Left lobe of liver (tissue), 2 donors: ENCODE measurements at regions not wholly inside any gene's neighbourhood (a gene's known extent, or its start where the extent isn't known, plus 50 kb on each side); places are given as distances from the start of the nearest gene placed in this dataset.
A peak's percentile ranks its signal among the peaks of the same experiment; 100 is the strongest.
"Not testable (repeated sequence)": the region's sequence is repeated elsewhere in the genome, so short reads cannot be mapped to it uniquely, and the experiment has no call there.

Experiments used
- ATAC-seq: fragments of 200-7000 bp; cut with Tn5 transposase; one replicate; pipeline ENCODE4 v1.9.1; 2020; ENCODE audit warnings: mild to moderate bottlenecking, moderate library complexity
- DNase-seq: peaks from one replicate; pipeline ENCODE4 v3.0.0-alpha.2; 2020; ENCODE audit warnings: low spot score
- donor health status: DM: no; HTN: no; CAD: no; lungs with moderate emphysema.
- donor health status: DM: no; HTN: yes; CAD: no.

DNA sequence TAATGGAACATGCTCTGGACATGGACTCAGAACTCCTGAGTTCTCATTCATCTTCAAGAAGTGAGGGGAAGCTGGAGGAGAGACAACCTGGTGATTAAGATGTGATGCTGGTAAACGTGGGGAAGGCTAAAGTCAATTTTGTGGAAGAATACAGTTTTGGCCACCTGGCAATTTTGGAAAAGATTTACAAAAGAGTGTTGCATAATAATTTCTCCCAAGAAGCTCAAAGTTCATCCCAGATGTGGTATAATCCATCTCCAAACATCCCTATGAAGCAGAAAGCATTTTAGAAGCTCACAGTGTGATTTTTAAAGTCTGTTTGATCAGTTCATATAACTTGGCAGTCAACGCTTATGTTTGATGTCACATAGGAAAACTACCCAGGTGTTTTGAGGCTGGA lies 208.7 kb downstream of the LMX1A start:
- no peak for DNase-seq
- ATAC-seq, result no peak

DNA sequence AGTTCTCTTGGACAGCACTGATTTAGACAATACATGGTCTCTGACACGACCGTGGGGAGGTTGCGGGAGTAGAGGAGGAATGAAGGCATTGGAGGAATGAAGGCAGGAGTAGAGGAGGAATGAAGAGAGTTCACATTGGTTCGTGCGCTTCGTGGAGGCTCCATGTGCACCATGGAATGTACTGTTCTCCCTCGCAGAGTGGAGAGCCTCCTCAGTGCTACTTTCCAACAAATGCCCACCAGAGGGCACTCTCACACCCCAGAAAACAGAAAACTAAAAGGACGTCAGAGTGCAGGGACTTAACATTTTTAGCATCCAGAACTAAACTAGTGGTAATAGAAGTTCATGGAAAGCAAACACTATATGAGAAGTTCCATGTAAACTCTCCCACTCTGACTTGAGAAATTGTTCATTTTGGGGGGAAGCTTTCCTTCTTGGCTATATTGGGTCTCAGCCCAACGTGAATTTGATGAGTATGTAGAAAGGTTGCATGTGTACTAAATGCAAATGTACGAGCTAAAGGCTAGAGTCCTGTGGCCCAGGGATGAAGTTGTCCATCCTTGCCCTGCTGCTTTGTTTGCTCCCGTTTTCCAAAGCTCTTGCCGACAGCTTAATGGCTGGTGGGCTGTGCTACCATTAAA lies 211.6 kb downstream of the LMX1A start:
- ATAC-seq, result peak; percentile 99
- DNase-seq, result peak; percentile 69

DNA sequence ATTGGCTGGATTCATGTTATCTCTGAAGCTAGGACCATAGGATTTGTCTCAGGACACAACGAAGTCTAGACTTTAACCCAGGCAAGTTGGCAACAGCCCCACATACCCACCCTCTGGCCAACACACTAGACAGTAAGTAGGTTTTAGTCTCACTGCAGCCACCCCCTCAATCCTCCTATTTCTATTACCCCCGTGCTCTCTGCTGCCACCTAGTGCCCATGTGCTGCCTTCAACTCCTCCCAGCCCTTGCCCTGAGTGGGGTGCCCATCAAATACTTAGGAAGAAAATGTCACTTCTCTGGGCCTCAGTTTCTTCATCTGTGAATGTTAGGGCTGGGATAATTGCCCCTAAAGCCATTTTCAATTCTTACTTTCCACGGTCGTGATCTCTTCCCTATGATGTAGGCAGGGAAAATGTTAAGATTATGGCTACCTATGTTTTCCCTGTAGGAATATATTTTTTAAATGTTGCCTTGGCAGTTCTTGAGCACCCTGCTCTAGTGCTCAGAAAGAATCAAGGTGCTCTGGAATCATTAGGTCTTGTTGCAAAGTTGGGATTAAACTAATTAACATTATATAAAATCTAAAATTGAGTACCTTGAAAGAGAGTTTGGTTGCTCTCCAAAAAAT lies 213.0 kb downstream of the LMX1A start:
- ATAC-seq (peak; percentile 87), DNase-seq (peak; percentile 55)

DNA sequence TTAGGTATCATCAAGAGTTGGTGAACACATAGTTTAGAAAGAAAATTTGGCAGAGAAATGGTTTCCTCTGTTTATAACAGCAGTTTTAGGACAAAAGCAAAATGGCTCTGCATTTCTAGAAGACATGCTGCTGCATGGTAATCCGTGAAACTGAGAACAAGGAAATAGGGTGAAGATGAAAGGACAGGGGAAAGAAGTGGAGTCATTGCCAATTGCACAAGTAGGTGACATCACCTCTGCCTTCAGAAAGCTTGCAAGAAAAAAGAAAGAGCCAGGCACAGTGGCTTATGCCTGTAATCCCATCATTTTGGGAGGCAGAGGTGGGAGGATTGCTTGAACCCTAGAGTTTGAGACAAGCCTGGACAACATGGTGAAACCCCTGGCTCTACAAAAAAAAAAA lies 217.6 kb downstream of the LMX1A start:
- ATAC-seq (no peak), DNase-seq (no peak)

DNA sequence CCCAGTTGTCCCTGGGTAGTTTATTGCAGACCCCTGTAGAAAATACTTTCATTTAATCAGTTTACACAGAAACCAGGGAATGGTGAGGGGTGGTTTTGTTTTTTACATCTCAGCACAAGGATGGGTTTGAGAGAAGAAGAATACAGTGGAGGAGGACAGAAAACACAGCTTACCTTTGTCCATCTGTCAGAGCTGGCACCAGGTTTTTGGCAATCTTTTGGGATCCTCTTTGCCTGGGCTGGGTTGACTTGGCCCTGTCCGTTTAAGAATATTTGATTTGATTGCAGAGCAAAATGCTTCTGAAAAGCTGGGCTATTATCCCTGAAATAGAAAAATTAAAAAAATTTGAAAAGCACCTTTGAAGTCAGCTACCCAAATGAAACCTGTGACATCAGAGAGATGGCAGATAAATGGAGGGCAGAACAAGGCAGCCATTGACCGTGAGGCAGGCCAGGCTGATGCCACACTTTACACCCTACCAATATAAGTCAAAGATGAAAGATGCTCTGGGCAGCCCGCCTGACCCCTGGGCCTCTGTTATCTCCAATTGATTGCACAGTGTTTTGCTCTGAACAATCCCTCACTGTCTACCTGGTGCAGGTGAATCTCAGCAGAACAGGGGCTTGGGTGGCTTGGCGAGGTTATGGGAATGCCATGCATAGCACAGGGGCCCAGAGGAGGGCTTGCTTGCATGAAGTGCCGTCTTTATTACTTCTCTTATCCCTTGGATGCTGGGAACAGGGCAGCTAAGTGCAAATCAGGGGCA lies 218.8 kb downstream of the LMX1A start:
- no peak for ATAC-seq

DNA sequence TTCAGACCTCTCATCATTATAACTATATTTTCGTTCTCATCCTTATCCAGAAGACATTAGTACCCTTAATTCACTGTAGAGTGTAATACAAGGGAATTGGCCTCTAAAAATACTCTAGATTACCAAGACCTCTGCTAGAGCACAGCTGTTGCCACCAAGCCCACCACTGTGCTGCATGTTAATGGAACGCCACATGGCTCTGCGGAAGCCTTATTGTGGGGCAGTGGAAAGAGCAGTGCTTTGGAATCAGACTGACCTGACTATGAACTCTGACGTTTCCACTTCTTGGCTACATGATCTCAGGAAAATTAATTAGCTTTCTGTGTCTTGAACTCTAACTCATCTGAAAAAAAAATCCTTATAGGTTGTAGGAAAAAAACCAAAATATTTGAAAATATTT lies 222.1 kb downstream of the LMX1A start:
- DNase-seq (no peak), ATAC-seq (no peak)

More for the DNA sequence above, 218.8 kb downstream of the LMX1A start:
- no peak for DNase-seq

DNA sequence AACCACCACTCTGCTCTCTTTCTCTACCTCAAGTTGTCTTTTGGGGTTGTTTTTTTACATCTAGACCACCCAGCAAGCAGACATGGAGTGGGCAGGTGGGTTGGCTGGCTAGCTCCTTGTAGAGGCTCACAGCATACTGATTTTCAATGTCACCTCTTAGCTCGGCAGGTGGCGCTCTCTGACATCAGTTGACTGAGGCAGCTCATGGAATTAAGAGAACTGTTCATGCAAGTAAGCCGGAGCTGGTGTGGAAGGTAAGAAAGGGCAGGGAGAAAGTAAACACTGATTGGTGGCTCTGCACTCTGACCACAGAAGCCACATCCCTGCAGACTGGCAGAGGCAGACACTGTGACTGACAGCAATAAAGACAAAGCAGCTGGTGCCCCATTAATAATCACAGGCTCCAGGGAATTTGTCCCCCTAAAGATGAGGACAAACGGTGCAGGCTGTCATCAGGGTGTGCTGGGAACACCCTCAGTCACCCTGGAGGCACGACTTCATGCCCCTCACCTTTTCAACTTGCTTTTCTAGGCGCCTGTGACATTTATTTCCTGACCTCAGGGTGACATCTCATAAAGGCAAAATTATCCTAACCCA lies 226.8 kb downstream of the LMX1A start:
- ATAC-seq (peak; percentile 99), DNase-seq (peak; percentile 68)

DNA sequence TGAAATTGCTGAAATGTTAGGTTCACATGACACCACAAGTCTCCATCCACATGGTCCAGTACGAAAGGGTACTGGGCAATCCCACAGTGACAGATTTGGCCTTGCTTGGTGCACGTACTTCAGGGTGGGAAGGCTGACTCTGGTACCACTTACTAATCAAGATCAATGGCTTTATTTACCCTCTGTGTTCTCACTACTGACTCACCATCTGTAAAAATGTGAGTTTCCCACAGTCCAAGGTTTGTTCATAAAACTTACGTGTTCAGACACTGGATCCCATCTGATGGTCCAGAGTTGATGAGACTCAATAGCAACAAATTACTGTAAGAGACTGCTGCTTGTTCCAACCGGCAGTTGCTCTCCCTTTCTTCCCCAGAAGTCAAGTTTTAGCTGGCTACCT lies 231.7 kb downstream of the LMX1A start:
- ATAC-seq (no peak), DNase-seq (no peak)

DNA sequence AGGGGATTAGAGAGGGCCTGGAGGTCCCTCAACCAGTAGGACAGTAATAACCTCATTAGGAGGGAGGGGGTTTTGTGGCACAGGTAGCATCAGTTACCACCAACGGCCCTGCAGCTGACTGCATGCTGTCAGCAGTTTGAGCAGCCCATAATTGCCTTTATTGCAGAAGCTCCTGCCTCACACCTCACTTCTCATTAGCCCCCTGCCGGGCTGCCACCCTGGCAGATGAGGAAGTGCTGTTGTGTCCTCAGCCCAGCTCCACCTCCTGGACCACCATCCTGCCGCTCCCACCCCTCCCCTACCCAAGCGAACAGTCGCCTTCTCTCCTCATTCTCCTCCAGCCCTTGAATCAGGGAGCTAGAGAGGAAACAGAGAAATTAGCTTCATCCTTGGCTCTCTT lies 237.4 kb downstream of the LMX1A start:
- DNase-seq (no peak), ATAC-seq (no peak)

DNA sequence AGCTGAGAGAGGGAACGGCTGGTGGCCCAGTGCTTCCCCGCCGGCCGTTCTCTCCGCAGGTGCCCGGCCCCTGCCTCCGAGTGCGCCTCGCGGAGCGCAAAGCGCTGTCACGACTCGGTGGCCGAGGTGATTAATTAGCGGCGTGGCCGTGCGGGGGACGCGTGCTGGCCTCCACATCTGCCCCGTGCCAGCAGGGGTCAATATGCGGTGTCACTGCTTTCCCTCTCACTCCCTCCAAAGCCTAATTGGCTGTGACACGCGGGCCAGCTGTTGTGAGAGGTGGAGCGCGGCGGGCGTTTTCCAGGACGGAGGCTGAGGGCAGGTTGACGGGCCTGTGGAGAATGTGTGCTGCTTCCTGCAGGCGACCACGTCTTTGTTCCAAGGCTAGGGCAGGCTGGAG lies 239.0 kb downstream of the LMX1A start:
- no peak for DNase-seq
- ATAC-seq, result no peak

DNA sequence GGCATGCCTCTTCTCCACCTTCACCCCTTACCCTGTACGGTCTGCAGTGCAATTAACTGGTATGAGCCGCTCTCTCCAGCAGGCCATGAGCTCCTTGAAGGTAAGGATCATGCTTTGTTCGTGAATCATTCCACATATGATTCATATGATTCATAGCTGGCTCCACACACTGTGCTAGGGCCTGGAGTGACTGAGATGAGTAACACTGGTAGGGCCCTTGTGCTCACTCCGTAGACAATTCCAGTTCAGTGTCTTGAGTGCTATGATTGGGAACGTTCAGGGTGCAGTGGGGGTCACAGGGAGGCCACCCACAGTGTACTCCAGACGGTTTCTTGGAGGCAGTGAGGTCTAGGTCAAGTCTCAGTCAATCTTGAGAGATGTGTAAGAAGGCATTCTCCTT lies 239.8 kb downstream of the LMX1A start:
- DNase-seq (no peak), ATAC-seq (no peak)

DNA sequence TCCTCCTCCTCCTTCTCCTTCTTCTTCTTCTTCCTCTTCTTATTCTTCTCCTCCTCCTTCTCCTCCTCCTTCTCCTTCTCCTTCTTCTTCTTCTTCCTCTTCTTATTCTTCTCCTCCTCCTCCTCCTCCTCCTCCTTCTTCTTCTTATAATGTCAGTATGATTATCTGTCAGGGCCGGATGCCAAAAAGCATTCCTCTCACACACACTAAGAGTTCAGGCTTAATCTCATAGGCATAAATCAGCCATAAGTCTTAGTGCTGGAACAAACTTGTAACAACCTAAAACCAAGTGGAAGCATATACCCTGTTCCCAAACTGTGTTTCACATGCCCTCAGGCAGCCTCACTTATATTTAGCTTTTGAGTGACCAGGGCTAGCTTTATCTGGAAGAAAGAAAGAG lies 240.3 kb downstream of the LMX1A start:
- ATAC-seq (no peak), DNase-seq (no peak)

DNA sequence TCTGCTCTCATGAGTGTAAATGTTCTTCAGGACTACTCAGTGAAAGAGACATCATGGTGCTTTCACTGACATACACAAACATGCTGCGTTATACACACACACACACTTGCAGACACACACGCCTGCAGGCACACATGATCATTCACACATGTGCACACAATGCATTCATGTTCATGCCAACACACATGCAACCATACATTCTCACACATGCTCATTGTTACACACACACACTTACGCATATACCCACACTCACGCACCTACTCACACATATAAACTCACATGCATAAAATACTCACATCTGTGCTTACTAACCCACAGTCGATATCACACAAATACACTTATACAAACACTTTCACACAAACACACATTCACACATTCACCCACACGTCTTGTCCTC lies 241.6 kb downstream of the LMX1A start:
- DNase-seq, result no peak
- no peak for ATAC-seq

DNA sequence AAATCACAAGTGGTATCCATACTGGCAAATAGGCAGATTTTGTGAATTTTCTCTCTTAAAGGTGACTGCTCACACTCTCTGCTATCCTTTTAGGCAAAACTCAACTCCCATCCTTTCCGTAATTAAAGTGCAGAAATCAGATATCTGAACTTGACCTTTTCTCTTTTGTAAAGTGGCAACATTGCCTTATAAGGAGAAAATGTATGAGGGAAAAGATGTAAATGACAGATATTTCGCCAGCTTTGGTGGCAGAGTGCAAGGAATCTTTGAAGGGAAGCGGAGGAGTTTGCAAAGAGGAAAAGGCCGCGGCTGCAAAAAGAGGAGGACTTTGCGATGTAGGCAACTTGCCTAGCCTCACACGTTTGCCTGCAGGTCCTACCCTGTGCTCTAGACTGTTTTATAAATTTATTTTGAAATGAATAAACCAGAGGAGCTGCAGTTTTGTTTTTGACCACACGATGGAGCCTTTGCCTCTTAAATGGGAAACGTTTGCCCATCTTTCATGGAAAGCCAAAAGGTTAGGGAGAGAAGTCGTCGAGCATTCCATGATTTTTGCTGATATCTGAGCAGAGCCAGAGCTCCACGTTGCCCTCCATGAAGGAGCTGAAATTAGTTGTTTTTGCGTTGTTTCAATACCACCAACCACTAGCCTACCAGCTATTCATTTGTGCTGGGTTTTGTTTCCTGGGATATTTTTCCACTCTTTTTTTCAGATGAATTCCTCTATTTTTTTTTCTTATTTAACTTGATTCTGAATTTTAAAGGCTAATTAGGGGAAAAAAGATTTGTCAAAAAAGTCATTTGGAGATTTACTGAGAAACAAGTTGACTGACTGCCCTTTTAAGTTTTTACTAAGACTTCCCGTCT lies 242.3 kb downstream of the LMX1A start:
- peak; percentile 86 for ATAC-seq
- no peak for DNase-seq

DNA sequence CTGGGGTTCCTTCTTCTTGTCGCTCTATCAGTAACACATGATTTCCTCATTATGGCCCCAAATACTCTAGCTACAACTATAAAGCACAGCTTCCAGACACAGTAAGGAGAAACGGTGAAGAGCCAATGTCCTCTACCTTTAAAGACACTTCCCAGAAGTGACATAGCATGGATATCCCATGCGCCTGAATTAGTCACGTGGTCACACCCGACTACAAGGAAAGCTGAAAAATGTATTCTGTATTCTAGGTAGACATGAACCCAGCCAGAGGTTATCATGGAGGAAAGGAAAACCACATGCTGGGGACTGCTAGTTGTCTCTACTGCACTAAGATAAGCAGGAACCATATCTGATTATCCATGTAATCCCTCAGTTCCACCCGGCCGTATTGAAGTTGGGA lies 244.3 kb downstream of the LMX1A start:
- DNase-seq, result no peak
- no peak for ATAC-seq

DNA sequence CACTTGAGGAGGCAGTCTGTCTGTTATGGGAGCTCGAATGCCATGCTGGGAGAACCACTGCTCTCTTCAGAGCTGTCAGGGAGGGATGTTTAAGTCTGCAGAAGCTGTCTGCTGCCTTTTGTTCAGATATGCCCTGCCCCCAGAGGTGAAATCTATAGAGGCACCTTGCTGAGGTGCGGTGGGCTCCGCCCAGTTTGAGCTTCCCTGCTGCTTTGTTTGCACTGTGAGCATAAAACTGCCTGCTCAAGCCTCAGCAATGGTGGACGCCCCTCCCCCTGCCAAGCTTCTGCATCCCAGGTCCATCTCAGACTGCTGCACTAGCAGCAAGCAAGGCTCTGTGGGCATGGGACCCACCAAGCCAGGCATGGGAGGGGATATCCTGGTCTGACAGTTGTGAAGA lies 247.5 kb downstream of the LMX1A start:
- ATAC-seq, result no peak
- no peak for DNase-seq

DNA sequence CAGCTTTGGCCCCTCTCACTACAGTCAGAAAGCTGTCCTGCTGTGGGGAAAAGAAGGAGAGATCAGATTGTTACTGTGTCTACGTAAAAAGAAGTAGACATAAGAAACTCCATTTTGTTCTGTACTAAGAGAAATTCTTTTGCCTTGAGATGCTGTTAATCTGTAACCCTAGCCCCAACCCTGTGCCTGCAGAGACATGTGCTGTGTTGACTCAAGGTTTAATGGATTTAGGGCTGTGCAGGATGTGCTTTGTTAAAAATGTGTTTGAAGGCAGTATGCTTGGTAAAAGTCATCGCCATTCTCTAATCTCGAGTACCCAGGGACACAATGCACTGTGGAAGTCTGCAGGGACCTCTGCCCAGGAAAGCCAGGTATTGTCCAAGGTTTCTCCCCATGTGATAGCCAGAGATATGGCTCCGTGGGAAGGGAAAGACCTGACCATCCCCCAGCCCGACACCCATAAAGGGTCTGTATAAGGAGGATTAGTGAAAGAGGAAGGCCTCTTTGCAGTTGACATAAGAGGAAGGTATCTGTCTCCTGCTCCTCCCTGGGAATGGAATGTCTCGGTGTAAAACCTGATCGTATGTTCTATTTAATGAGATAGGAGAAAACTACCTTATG lies 263.9 kb downstream of the LMX1A start:
- not testable (repeated sequence) for DNase-seq, ATAC-seq

DNA sequence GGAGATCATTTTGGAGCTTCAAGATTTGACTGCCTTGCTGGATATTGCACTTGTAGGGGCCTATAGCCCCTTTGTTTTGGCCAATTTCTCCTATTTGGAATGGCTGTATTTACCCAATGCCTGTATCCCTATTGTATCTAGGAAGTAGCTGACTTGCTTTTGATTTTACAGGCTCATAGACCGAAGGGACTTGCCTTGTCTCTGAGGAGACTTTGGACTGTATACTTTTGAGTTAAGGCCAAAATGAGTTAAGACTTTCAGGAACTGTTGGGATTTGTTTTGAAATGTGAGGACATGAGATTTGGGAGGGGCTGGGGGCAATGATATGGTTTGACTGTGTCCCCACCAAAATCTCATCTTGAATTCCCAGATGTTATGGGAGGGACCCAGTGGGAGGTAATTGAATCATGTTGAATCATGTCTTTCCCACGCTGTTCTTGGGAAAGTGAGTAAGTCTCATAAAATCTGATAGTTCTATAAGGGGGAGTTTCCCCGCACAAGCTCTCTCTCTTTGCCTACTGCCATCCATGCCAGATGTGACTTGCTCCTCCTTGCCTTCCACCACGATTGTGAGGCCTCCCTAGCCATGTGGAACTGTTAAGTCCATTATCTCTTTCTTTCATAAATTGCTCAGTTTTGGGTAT lies 276.1 kb downstream of the LMX1A start:
- ATAC-seq, result no peak

DNA sequence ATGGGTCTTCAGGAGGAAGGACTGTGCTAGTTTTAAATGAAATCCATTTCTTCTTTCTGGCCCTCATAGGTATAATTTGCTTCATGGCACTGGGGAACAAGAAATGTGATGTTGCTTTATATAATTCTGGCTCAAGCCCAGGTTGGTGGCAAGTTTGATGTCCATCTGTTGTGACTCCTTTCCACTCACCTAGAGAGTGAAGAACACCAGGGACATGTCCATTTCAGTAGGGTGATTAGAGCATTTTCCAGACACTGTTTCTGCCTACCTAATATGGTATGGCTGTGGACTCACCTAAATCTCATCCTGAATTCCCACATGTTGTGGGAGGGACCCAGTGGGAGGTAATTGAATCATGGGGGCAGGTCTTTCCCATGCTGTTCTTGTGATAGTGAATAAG lies 278.1 kb downstream of the LMX1A start:
- no peak for ATAC-seq
- DNase-seq, result no peak

More for the DNA sequence above, 276.1 kb downstream of the LMX1A start:
- DNase-seq, result no peak
